ENCODE measurements at regions not wholly inside any gene's neighbourhood (a gene's known extent, or its start where the extent isn't known, plus 50 kb on each side); places are given as distances from the start of the nearest gene placed in this dataset.
"Not testable (repeated sequence)": the region's sequence is repeated elsewhere in the genome, so short reads cannot be mapped to it uniquely, and the experiment has no call there.

GRCh38 chr3:159229116-159229680 is 427.3 kb downstream of the MFSD1 start:
- DNase-seq (ENCODE audit: low read depth, low spot score): no peak

GRCh38 chr3:159232966-159233365 is 431.1 kb downstream of the MFSD1 start:
- no peak for DNase-seq (ENCODE audit: low read depth, low spot score)

- no peak for DNase-seq (ENCODE audit: low read depth, low spot score)
Measured at GRCh38 chr3:159233734-159234133, 431.9 kb downstream of the MFSD1 start.

- DNase-seq (ENCODE audit: low read depth, low spot score): no peak
Measured at GRCh38 chr3:159234306-159234705, 432.5 kb downstream of the MFSD1 start.

GRCh38 chr3:159236321-159236720 is 434.5 kb downstream of the MFSD1 start:
- DNase-seq (ENCODE audit: low read depth, low spot score): no peak

- DNase-seq (ENCODE audit: low read depth, low spot score): no peak
Measured at GRCh38 chr3:159237226-159237625, 435.4 kb downstream of the MFSD1 start.

GRCh38 chr3:159238646-159239045 is 436.8 kb downstream of the MFSD1 start:
- DNase-seq (ENCODE audit: low read depth, low spot score): no peak

- no peak for DNase-seq (ENCODE audit: low read depth, low spot score)
Measured at GRCh38 chr3:159239059-159239458, 437.2 kb downstream of the MFSD1 start.

- DNase-seq (ENCODE audit: low read depth, low spot score): no peak
Measured at GRCh38 chr3:159244933-159245332, 443.1 kb downstream of the MFSD1 start.

- no peak for DNase-seq (ENCODE audit: low read depth, low spot score)
Measured at GRCh38 chr3:159245871-159246270, 444.0 kb downstream of the MFSD1 start.

- DNase-seq (ENCODE audit: low read depth, low spot score): no peak
Measured at GRCh38 chr3:159246385-159246784, 444.5 kb downstream of the MFSD1 start.

- no peak for DNase-seq (ENCODE audit: low read depth, low spot score)
Measured at GRCh38 chr3:159249472-159250174, 447.8 kb downstream of the MFSD1 start.

- no peak for DNase-seq (ENCODE audit: low read depth, low spot score)
Measured at GRCh38 chr3:159250961-159251360, 449.1 kb downstream of the MFSD1 start.

GRCh38 chr3:159252274-159252673 is 450.4 kb downstream of the MFSD1 start:
- DNase-seq (ENCODE audit: low read depth, low spot score): no peak

GRCh38 chr3:159252772-159253384 is 451.0 kb downstream of the MFSD1 start:
- DNase-seq (ENCODE audit: low read depth, low spot score): no peak

GRCh38 chr3:159253860-159254259 is 452.0 kb downstream of the MFSD1 start:
- no peak for DNase-seq (ENCODE audit: low read depth, low spot score)

- no peak for DNase-seq (ENCODE audit: low read depth, low spot score)
Measured at GRCh38 chr3:159257954-159258353, 456.1 kb downstream of the MFSD1 start.

GRCh38 chr3:159258934-159259333 is 457.1 kb downstream of the MFSD1 start:
- no peak for DNase-seq (ENCODE audit: low read depth, low spot score)

- no peak for DNase-seq (ENCODE audit: low read depth, low spot score)
Measured at GRCh38 chr3:159260049-159260662, 458.3 kb downstream of the MFSD1 start.

- not testable (repeated sequence) for DNase-seq (ENCODE audit: low read depth, low spot score)
Measured at GRCh38 chr3:159261333-159261732, 459.5 kb downstream of the MFSD1 start.

- DNase-seq (ENCODE audit: low read depth, low spot score): no peak
Measured at GRCh38 chr3:159263750-159264553, 462.1 kb downstream of the MFSD1 start.

GRCh38 chr3:159265705-159266104 is 463.9 kb downstream of the MFSD1 start:
- DNase-seq (ENCODE audit: low read depth, low spot score): no peak

All from brain pericyte (primary cell).